ENCODE measurements at regions not wholly inside any gene's neighbourhood (a gene's known extent, or its start where the extent isn't known, plus 50 kb on each side); places are given as distances from the start of the nearest gene placed in this dataset.

DNA sequence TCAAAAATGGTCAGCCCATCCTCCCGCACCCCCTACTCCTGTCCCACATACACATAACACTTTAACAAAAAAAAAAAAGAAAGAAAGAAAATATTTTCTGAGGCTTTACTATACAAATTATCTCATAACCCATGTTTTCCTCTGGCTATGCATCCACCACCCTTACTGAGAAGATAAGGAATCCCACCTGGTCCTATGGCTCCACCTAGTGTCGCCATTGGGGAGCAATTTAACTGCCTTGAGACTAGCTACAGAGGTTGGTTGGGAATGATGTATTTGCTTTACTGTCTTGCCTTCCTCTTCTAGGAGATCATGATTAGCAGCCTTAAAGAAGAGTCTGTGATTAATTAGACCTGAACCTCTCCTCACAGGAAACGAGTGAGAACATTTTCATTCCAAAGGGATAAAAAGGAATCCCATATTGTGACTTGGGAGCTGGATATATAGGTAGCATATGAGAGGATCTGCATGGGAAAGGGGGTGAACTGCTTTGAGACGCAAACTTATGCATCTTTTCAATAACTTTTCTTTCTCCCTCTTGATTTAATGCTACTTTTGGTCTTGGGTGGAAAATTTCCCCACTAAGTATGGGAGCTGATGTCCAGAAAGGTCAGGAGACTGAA is 77.7 kb upstream of the SELENOP start:
- Mint-ChIP-seq H3K4me3 (no peak overlapping the region), H3K27me3 (ENCODE audit: low read depth) (peaks cover 3% of the 10 kb centered on the region; the same call in 1 of the 2 replicates), H3K9me3 (no peaks in the 10 kb centered on the region), H3K36me3 (ENCODE audit: insufficient read depth in 1 of 3, low read depth in 3 of 3) (no peaks in the 10 kb centered on the region), H3K27ac (no peak overlapping the region), H3K4me1 (no peaks in the 10 kb centered on the region)
- H4K8ac ChIP-seq (replicated peaks; ENCODE audit: insufficient read length, low read depth, low read length): no peak overlapping the region
- H3K23ac ChIP-seq (ENCODE audit: insufficient read length, low read depth, low read length): no peak overlapping the region
- H2BK12ac ChIP-seq (ENCODE audit: insufficient read length, low read depth, low read length): no peak overlapping the region
- H3K14ac ChIP-seq (ENCODE audit: insufficient read depth, low read length): no peak overlapping the region
- H4K20me1 ChIP-seq (ENCODE audit: control insufficient read depth, insufficient read depth, insufficient read length): no peaks in the 10 kb centered on the region
- TF ChIP-seq, protein P1, sequence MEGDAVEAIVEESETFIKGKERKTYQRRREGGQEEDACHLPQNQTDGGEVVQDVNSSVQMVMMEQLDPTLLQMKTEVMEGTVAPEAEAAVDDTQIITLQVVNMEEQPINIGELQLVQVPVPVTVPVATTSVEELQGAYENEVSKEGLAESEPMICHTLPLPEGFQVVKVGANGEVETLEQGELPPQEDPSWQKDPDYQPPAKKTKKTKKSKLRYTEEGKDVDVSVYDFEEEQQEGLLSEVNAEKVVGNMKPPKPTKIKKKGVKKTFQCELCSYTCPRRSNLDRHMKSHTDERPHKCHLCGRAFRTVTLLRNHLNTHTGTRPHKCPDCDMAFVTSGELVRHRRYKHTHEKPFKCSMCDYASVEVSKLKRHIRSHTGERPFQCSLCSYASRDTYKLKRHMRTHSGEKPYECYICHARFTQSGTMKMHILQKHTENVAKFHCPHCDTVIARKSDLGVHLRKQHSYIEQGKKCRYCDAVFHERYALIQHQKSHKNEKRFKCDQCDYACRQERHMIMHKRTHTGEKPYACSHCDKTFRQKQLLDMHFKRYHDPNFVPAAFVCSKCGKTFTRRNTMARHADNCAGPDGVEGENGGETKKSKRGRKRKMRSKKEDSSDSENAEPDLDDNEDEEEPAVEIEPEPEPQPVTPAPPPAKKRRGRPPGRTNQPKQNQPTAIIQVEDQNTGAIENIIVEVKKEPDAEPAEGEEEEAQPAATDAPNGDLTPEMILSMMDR (conservative IDR thresholded peaks at IDR 0.05): peak; percentile 92
- no peak overlapping the region for H3T11ph ChIP-seq (ENCODE audit: low read length)
- no peak overlapping the region for H3K4ac ChIP-seq (ENCODE audit: low read depth, low read length)
- peak; percentile 69 for DNase-seq
- H4K5ac ChIP-seq (ENCODE audit: insufficient read length, low read depth, low read length): no peak overlapping the region
- H3K56ac ChIP-seq (ENCODE audit: insufficient read length, low read depth, low read length): no peak overlapping the region
- no peaks in the 10 kb centered on the region for H3K79me1 ChIP-seq (ENCODE audit: insufficient read depth, low read depth, low read length, poor library complexity, severe bottlenecking)
- no peaks in the 10 kb centered on the region for H3K79me2 ChIP-seq (ENCODE audit: insufficient read depth, low read length)
- no peak overlapping the region for H2BK15ac ChIP-seq (ENCODE audit: low read depth, low read length)
- no peak overlapping the region for H3K4me2 ChIP-seq (ENCODE audit: insufficient read depth, insufficient read length, low read length)
- H3K4me1 ChIP-seq (ENCODE audit: insufficient read depth, low read length): no peaks in the 10 kb centered on the region
- H3K23me2 ChIP-seq (ENCODE audit: insufficient read length, low read depth, low read length, poor library complexity, severe bottlenecking): no peaks in the 10 kb centered on the region
- no peaks in the 10 kb centered on the region for H3K27me3 ChIP-seq (ENCODE audit: insufficient read depth, low read length)
- H3K27ac ChIP-seq (ENCODE audit: insufficient read length, low read depth, low read length): no peak overlapping the region
- H3K9me3 ChIP-seq (ENCODE audit: control insufficient read depth, low read depth, low read length): no peaks in the 10 kb centered on the region
- H3K9ac ChIP-seq (ENCODE audit: extremely low read depth, insufficient read length, low read length): no peak overlapping the region
- no peak overlapping the region for H3K18ac ChIP-seq (ENCODE audit: insufficient read length, low read depth, low read length)
- WGBS (ENCODE audit: extremely low coverage, insufficient read length, low lambda C conversion rate): no CpG with 5 or more reads among the region's 4 CpGs
- H2BK5ac ChIP-seq (ENCODE audit: insufficient read length, low read length): no peak overlapping the region
- no peak overlapping the region for H2BK20ac ChIP-seq (ENCODE audit: low read depth, low read length, poor library complexity, severe bottlenecking)
- no peak overlapping the region for H2AFZ ChIP-seq (ENCODE audit: low read length)
- H2AK5ac ChIP-seq (ENCODE audit: insufficient read length, low read length): no peak overlapping the region
- H2BK120ac ChIP-seq (ENCODE audit: low read depth, low read length, poor library complexity, severe bottlenecking): no peak overlapping the region
- no peak overlapping the region for H4K91ac ChIP-seq (ENCODE audit: insufficient read length, low read depth, low read length)

Data from H9 (cell line).